Endodermal cell (in vitro differentiated cells): ENCODE measurements at regions not wholly inside any gene's neighbourhood (a gene's known extent, or its start where the extent isn't known, plus 50 kb on each side); places are given as distances from the start of the nearest gene placed in this dataset.

ENCODE experiments used
- DNase-seq: peaks from one replicate; pipeline ENCODE4 v3.0.0-alpha.2; 2017
- H3K27ac ChIP-seq: 2 replicates; pipeline ENCODE4 v1.5.1; 2013; ENCODE audit warnings: mild to moderate bottlenecking, low read depth, low read length, moderate library complexity
- H3K27me3 ChIP-seq: 2 replicates; pipeline ENCODE4 v1.6.1; 2013; ENCODE audit warnings: mild to moderate bottlenecking, low read length, moderate library complexity; ENCODE audit not compliant: insufficient read depth, control insufficient read depth, poor library complexity, severe bottlenecking
- H3K36me3 ChIP-seq: 2 replicates; pipeline ENCODE4 v1.7.0; 2013; ENCODE audit warnings: mild to moderate bottlenecking, low read length, moderate library complexity; ENCODE audit not compliant: control insufficient read depth, insufficient read depth
- H3K4me1 ChIP-seq: one replicate; pipeline ENCODE4 v1.7.0; 2013; ENCODE audit warnings: low read length; ENCODE audit not compliant: control insufficient read depth, insufficient read depth
- H3K4me3 ChIP-seq: 2 replicates; pipeline ENCODE4 v1.5.1; 2013; ENCODE audit warnings: mild to moderate bottlenecking, low read length, moderate library complexity
- H3K9ac ChIP-seq: 2 replicates; pipeline ENCODE4 v1.6.1; 2013; ENCODE audit warnings: mild to moderate bottlenecking, low read length, moderate library complexity; ENCODE audit not compliant: poor library complexity, severe bottlenecking; ENCODE audit errors: extremely low read depth
- H3K9me3 ChIP-seq: 2 replicates; pipeline ENCODE4 v1.6.1; 2013; ENCODE audit warnings: mild to moderate bottlenecking, low read length, moderate library complexity; ENCODE audit not compliant: control insufficient read depth
- H3K27ac Mint-ChIP-seq: 2 replicates; pipeline ENCODE4 v1.8.0; 2020; ENCODE audit warnings: mixed read lengths
- H3K27me3 Mint-ChIP-seq: 2 replicates; pipeline ENCODE4 v1.8.0; 2021; ENCODE audit warnings: mild to moderate bottlenecking, mixed read lengths; ENCODE audit not compliant: insufficient read depth
- H3K36me3 Mint-ChIP-seq: 2 replicates; pipeline ENCODE4 v1.8.0; 2020; ENCODE audit warnings: low read depth, mixed read lengths
- H3K4me1 Mint-ChIP-seq: 2 replicates; pipeline ENCODE4 v1.8.0; 2020; ENCODE audit warnings: mixed read lengths
- H3K4me3 Mint-ChIP-seq: 2 replicates; pipeline ENCODE4 v1.8.0; 2020; ENCODE audit warnings: mild to moderate bottlenecking, moderate library complexity, mixed read lengths
- H3K9me3 Mint-ChIP-seq: 2 replicates; pipeline ENCODE4 v1.8.0; 2020; ENCODE audit warnings: mild to moderate bottlenecking, mixed read lengths
- CTCF ChIP-seq: fragments of 200-600 bp; sonication (generic); conservative IDR thresholded peaks from 2 replicates; pipeline ENCODE4 v1.5.0; 2021; ENCODE audit warnings: antibody characterized with exemption, mild to moderate bottlenecking
- WGBS, 2 experiments: methylation state at CpG; one replicate each; pipeline versions ENCODE4 v1.1.5 to v1.1.7; 2013; ENCODE audit warnings: missing lambda C conversion rate in 2 of 2, mixed read lengths in 1 of 2; ENCODE audit not compliant: insufficient coverage in 1 of 2, insufficient read length in 1 of 2; 5-methylcytosine and 5-hydroxymethylcytosine counted together

GRCh38 chr1:2948751-2949680 lies 72.3 kb upstream of the ACTRT2 start:
- H3K4me1 Mint-ChIP-seq, result no peaks in the 10 kb centered on the region
- H3K36me3 ChIP-seq, result no peaks in the 10 kb centered on the region
- peaks cover 66% of the 10 kb centered on the region for H3K9me3 Mint-ChIP-seq
- no peaks in the 10 kb centered on the region for H3K4me1 ChIP-seq
- WGBS, 2 experiments, result 91% methylated on average over 11 to 22 of the region's 31 CpGs
- H3K27ac Mint-ChIP-seq, result no peak overlapping the region
- H3K27me3 Mint-ChIP-seq, result no peaks in the 10 kb centered on the region
- no peak for TF ChIP-seq CTCF
- no peak overlapping the region for H3K9ac ChIP-seq
- H3K27ac ChIP-seq, result no peak overlapping the region
- no peaks in the 10 kb centered on the region for H3K27me3 ChIP-seq
- H3K36me3 Mint-ChIP-seq, result no peaks in the 10 kb centered on the region
- H3K4me3 ChIP-seq, result no peak overlapping the region
- H3K9me3 ChIP-seq, result peaks cover 36% of the 10 kb centered on the region
- no peak for DNase-seq
- no peak overlapping the region for H3K4me3 Mint-ChIP-seq

GRCh38 chr1:2949966-2950925 lies 71.0 kb upstream of the ACTRT2 start:
- no peak overlapping the region for H3K4me3 Mint-ChIP-seq
- H3K9me3 ChIP-seq, result peaks cover 36% of the 10 kb centered on the region
- H3K4me1 Mint-ChIP-seq, result no peaks in the 10 kb centered on the region
- H3K9ac ChIP-seq, result no peak overlapping the region
- no peak for DNase-seq
- no peaks in the 10 kb centered on the region for H3K4me1 ChIP-seq
- H3K27ac ChIP-seq, result no peak overlapping the region
- no peaks in the 10 kb centered on the region for H3K27me3 ChIP-seq
- no peak overlapping the region for H3K27ac Mint-ChIP-seq
- WGBS, 2 experiments, result 84 to 87% methylated on average over 11 to 29 of the region's 29 CpGs
- H3K36me3 Mint-ChIP-seq, result no peaks in the 10 kb centered on the region
- H3K27me3 Mint-ChIP-seq, result no peaks in the 10 kb centered on the region
- no peak for TF ChIP-seq CTCF
- H3K9me3 Mint-ChIP-seq, result peaks cover 79% of the 10 kb centered on the region
- no peaks in the 10 kb centered on the region for H3K36me3 ChIP-seq
- no peak overlapping the region for H3K4me3 ChIP-seq

GRCh38 chr1:2950926-2951305 lies 70.4 kb upstream of the ACTRT2 start:
- Mint-ChIP-seq H3K27me3 (no peaks in the 10 kb centered on the region), H3K27ac (no peak overlapping the region), H3K36me3 (no peaks in the 10 kb centered on the region), H3K4me3 (no peak overlapping the region), H3K9me3 (peaks cover 85% of the 10 kb centered on the region), H3K4me1 (no peaks in the 10 kb centered on the region)
- Histone ChIP-seq H3K9ac (no peak overlapping the region), H3K4me3 (no peak overlapping the region), H3K27ac (no peak overlapping the region), H3K36me3 (no peaks in the 10 kb centered on the region), H3K9me3 (peaks cover 38% of the 10 kb centered on the region), H3K27me3 (no peaks in the 10 kb centered on the region), H3K4me1 (no peaks in the 10 kb centered on the region)
- TF ChIP-seq CTCF, result no peak
- DNase-seq, result no peak
- WGBS, 2 experiments, result 72 to 78% methylated on average over 2 to 5 of the region's 5 CpGs
